ENCODE measurements at regions not wholly inside any gene's neighbourhood (a gene's known extent, or its start where the extent isn't known, plus 50 kb on each side); places are given as distances from the start of the nearest gene placed in this dataset.
"Not testable (repeated sequence)": the region's sequence is repeated elsewhere in the genome, so short reads cannot be mapped to it uniquely, and the experiment has no call there.

GRCh38 chr9:17083258-17083657 is 51.6 kb upstream of the CNTLN start:
- DNase-seq: no peak

DNA sequence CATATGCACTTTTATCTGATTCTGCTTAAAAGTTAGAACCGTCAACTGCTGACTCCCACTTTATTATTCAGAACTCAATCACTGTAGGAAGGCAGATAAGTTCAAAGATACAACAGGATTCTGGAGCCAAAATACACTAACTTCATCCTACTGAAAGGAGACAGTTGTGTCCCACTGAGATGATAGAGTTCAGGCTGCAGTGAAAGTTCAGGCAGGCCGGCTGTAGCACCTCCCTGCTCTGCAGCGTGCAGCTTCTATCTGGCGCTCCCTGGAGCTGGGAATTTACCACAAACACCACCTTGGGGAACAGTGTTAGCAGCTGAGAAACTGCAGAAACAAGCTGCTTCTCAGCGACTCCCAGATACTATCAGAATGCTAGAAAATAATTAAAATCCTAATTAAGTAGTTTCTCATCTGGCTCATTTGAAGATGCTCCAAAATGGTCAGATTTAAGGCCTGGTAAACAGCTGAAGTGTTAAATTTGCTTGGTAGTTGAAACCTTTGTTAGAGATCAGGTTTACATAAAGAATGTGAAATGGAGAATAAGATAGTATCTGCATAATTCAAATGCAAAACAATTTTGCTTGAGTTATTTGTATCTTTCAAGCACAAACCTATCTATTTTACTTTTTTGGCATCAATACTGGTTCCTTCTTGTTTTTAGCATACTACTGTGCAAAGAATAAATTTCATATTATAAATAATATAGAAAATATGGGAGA is 52.3 kb upstream of the CNTLN start:
- no peak for DNase-seq

GRCh38 chr9:17081814-17082213 is 53.0 kb upstream of the CNTLN start:
- DNase-seq: no peak

GRCh38 chr9:17081351-17081750 is 53.5 kb upstream of the CNTLN start:
- no peak for DNase-seq

DNA sequence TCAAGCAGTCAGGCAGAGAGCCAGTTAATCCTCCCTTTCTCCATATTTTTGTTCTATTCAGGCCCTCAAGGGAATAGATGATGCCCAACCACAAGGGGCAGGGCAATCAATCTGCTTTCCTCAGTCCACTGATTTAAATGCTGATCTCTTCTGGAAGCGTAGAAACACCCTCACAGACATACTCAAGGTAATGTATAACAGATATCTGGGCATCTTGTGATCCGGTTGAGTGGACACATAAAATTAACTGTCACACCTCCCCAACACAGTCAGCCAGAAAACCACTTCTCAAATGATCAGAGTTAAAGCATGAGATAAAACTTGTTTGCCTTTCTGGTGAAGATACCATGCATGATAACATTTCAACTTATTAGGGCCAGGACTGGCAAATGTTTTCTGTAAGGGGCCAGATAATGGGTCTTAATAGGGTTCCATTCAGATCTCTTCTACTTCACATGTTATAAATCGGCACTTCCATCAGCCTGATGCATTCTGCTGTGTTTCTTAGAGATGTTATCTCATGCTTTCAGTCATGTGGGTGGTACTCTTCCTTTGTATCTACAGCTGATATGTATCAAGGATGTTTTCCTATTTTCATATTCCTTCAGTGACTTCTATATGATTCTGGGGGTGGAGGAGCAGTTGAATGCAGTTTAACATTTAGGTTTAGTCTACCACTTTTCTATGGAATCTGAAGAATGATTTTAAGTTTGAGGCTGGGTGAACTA is 58.9 kb upstream of the CNTLN start:
- no peak for DNase-seq

DNA sequence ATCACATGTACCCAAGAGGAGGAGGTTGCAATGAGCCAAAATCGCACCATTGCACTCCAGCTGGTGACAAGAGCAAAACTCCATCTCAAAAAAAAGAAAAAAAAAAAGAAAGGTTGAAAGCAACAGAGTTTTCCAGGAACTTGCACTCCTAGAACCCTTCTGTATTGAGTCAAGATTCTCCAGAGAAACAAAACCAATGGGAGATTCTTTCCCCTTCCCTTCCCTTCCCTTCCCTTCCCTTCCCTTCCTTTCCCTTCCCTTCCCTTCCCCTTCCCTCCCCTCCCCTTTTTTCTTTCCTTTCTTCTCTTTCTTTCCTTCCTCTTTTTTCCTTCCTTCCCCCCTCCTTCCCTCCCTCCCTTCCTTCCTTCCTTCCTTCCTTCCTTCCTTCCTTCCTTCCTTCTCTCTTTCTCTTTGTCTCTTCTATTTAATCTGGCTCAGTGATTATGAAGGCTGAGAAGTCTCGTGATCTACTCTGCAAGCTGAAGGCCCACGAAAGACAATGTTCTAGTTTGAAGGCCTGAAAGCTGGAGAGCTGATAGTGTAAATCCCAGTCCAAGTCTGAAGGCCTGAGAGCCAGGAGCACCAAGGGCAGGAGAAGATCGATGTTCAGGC is 59.6 kb upstream of the CNTLN start:
- no peak for DNase-seq

GRCh38 chr9:17072563-17072962 is 62.3 kb upstream of the CNTLN start:
- not testable (repeated sequence) for DNase-seq

DNA sequence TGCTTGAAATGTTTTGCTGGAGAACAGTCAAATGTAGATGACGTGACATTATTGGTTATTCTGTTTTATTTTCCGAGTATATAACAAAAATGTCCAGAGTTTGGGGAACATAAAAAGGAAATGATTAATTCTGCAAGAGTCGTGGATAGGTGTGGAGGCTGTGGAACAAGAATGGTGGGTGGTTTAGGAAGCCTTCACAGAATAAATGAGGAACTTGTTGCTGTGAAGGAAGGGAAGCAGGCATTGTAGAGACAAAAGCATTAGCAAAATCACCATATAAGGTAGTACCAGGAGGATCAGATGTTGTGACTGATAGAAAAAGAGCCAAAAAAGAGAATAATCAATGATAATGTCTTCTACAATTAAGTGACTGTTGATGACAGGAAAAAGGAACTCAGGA is 66.2 kb upstream of the CNTLN start:
- DNase-seq: no peak

DNA sequence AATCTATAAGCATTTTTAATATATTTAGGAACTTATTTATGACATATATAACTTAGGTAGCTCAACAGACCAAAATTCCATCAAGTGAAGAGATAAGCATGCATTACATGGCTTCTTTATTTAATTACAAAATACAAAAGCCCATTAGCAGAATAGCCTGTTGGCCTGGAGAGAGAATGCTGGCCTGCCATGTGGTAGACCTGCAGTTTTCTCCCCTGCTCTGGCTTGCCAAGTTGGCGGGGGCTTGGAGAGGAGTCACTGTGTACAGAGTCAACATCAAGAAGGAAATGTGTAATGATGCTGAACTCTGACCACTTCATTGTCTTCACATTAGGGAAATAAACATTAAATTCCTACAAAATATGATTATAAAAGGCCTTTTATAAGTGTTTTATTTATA is 69.8 kb upstream of the CNTLN start:
- no peak for DNase-seq

- no peak for DNase-seq
These were observed 70.3 kb upstream of the CNTLN start for GRCh38 chr9:17064558-17064957.

GRCh38 chr9:17063535-17064135 is 71.2 kb upstream of the CNTLN start:
- DNase-seq: peak; percentile 50

DNA sequence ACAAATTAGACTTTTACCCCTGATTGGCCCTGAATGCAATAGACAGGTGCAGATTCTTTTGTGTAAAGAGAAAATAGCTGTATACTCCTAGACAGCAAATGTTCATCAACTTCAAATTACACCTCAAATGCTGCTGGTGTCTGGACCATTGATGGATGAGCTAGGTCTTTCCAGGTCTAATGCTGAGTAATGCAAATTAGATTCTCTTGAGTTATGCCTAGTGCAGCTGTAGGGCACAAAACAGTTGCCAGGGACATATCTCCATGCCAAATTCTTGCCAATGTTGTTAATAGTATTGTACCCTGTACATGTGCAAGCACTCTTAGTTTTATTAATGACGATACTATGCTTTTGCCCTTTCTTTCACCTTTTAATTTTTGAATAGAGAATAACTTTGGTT is 72.3 kb upstream of the CNTLN start:
- DNase-seq: no peak

DNA sequence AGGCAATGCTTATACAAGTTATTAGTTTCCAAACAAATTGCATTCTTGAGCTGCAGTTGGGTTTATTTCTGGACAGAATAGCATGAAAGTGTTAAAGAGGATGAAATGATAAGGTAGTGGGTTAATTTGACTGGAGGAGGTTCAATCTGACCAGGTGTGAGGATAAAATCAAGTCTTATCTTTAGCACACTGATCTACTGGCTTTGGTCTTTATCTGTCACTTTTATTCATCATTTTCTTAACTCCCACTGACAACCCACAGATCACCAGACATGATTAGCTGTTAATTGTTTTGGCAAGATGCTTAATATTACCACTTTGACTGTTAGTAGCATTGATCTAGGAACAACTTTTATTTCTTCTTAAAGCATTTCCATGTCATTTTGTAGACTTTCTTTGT is 74.4 kb upstream of the CNTLN start:
- DNase-seq: no peak

GRCh38 chr9:17059465-17059864 is 75.4 kb upstream of the CNTLN start:
- DNase-seq: no peak

GRCh38 chr9:17057729-17058128 is 77.1 kb upstream of the CNTLN start:
- DNase-seq: no peak

GRCh38 chr9:17052626-17053025 is 82.2 kb upstream of the CNTLN start:
- peak; percentile 4 for DNase-seq

- no peak for DNase-seq
These were observed 89.4 kb upstream of the CNTLN start for GRCh38 chr9:17045381-17045940.

DNA sequence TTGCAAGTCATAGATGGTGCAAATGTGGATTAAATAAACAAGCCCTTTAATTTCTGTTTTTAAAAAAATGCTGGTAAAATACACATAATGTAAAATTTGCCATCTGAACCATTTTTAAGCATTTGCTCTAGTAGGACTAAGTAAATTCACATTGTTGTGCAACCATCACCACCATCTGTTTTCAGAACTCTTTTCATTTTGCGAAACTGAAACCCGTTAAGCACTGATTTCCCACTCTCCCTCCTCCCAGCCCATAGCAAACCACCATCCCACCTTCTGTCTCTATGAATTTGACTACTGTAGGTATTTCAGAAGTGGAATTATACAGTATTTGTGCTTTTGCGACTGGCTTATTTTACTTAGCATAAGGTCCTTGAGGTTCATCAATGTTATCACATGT is 103.3 kb upstream of the CNTLN start:
- DNase-seq: no peak

DNA sequence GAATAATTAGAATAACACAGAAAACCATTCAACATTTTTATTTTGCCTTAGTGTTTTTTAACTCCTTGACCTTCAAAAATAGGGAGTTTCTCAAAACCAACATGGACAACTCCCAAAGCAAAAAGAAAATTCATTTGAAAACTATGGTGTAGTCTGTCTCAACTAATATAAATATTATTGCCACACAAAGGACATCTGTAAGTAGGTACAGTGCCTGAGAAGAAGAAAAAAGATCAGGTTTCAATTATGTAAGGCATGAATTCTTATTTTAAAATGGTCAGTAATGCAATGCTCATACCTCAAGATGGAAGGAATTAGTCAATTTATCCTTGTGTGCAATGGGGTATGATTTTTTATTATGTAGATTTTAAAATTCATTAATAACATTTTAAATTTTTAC is 109.6 kb upstream of the CNTLN start:
- DNase-seq: no peak

- no peak for DNase-seq
These were observed 110.7 kb upstream of the CNTLN start for GRCh38 chr9:17024129-17024528.

DNA sequence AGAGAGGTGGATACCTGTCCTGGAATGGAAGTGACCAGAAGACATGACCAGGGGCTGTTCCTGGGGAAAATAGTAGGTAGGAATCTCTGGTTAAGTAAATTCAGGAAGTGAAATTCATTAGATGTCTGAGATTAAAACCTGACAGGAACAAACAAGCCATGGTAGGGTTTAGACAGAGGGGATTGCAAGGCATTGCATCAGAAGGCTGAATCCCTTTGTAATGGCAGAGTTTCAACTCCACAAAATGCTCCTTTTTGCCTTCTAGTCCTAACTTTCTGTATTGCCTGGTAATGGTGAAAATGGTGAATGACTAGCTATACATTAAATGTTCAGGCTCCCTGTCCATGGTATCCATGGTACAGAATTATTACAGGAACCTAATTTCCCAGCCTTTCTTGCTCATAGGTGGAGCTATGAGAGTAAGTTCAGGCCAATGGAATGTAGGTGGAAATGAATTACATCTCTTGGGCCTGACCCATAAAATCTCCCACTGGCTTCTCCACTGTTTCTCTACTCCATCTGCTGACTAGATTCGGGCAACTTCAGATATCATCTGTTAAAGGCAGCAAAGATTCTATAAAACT is 113.4 kb upstream of the CNTLN start:
- DNase-seq: peak; percentile 6

- no peak for DNase-seq
These were observed 115.4 kb upstream of the CNTLN start for GRCh38 chr9:17019398-17019797.

DNA sequence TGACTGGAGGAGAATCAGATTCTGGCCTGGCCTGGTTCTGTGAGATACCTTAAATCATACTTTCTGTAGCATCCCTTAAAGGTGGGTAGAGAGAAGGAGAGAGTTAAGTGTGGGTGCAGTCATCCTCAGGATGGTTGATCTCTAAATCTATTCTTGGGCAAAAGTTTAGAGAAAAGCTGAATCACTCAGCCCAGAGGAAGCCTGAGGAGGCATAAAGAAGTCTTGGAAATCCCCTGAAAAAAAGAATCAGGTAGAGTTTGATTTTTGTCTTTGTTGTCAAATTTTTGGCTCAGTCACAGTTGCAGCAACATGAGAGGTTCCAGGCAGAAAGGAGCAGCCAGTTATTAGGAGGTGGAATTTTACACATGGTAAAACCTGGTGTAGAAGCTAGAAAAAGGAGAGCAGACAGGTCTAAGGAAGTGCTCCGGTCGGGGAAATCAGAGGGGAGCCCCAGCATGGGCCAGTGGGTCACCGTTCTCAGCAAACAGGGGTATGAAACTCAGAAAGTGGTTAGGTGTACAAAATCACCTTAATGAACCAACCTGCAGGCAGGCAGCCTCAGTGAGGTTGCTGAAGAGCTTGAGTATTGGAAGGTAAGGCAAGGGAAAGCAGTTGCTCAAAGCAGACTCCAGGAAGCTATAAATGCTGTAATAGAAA is 116.2 kb upstream of the CNTLN start:
- no peak for DNase-seq

All from EL (cell line).